ENCODE measurements at regions not wholly inside any gene's neighbourhood (a gene's known extent, or its start where the extent isn't known, plus 50 kb on each side); places are given as distances from the start of the nearest gene placed in this dataset.

DNA sequence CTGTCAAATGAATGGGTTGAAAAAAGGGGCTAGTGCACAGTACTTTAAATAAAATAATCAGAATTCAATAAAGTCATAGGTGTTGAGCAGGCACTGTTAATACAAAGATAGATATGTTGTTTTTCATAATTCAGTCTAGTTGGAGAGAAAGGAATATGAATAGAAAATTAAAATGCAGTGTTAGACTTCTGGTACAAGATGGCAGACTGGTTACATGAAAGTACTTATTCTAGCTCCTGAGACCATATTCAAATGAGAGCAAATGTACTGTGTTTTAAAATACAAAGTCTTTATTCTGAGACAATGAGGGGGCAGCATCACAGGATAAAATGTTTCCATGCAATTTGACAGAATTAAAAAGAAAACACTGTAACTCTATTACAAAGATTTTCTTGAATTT lies 542.1 kb downstream of the COL11A1 start:
- no peak for DNase-seq (ENCODE audit: low spot score)
- H3K9me3 Mint-ChIP-seq (ENCODE audit: unreplicated experiment): no peaks in the 10 kb centered on the region
- no peak overlapping the region for H3K4me3 Mint-ChIP-seq (ENCODE audit: unreplicated experiment)
- no peaks in the 10 kb centered on the region for H3K27me3 Mint-ChIP-seq (ENCODE audit: unreplicated experiment)
- no peaks in the 10 kb centered on the region for H3K4me1 Mint-ChIP-seq (ENCODE audit: unreplicated experiment)
- no peak overlapping the region for H3K27ac Mint-ChIP-seq (ENCODE audit: unreplicated experiment)
- H3K36me3 Mint-ChIP-seq (ENCODE audit: low read depth, unreplicated experiment): no peaks in the 10 kb centered on the region
- TF ChIP-seq, protein P1, sequence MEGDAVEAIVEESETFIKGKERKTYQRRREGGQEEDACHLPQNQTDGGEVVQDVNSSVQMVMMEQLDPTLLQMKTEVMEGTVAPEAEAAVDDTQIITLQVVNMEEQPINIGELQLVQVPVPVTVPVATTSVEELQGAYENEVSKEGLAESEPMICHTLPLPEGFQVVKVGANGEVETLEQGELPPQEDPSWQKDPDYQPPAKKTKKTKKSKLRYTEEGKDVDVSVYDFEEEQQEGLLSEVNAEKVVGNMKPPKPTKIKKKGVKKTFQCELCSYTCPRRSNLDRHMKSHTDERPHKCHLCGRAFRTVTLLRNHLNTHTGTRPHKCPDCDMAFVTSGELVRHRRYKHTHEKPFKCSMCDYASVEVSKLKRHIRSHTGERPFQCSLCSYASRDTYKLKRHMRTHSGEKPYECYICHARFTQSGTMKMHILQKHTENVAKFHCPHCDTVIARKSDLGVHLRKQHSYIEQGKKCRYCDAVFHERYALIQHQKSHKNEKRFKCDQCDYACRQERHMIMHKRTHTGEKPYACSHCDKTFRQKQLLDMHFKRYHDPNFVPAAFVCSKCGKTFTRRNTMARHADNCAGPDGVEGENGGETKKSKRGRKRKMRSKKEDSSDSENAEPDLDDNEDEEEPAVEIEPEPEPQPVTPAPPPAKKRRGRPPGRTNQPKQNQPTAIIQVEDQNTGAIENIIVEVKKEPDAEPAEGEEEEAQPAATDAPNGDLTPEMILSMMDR (IDR thresholded peaks at IDR 0.05; ENCODE audit: unreplicated experiment): no peak

DNA sequence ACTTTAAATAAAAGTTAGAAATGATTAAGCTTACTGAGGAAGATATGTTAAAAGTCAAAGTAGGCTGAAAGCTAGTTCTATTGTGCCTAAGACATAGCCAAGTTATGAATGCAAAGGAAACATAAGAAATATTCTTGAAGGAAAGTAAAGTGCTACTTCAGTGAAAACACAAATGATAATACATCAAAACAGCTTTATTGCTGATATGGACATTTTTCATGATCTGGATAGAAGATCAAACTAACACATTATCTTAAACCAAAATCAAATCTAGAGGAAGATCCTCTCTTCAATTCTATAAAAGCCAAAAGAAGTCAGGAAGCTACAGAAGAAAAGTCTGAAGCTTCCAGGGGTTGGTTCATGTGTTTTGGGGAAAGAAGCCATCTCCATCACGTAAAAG lies 545.9 kb downstream of the COL11A1 start:
- H3K4me1 Mint-ChIP-seq (ENCODE audit: unreplicated experiment): no peaks in the 10 kb centered on the region
- no peaks in the 10 kb centered on the region for H3K36me3 Mint-ChIP-seq (ENCODE audit: low read depth, unreplicated experiment)
- no peaks in the 10 kb centered on the region for H3K9me3 Mint-ChIP-seq (ENCODE audit: unreplicated experiment)
- no peak overlapping the region for H3K4me3 Mint-ChIP-seq (ENCODE audit: unreplicated experiment)
- TF ChIP-seq, protein P1 (IDR thresholded peaks at IDR 0.05; ENCODE audit: unreplicated experiment): no peak
- no peak for DNase-seq (ENCODE audit: low spot score)
- H3K27ac Mint-ChIP-seq (ENCODE audit: unreplicated experiment): no peak overlapping the region
- peaks cover 3% of the 10 kb centered on the region for H3K27me3 Mint-ChIP-seq (ENCODE audit: unreplicated experiment)

DNA sequence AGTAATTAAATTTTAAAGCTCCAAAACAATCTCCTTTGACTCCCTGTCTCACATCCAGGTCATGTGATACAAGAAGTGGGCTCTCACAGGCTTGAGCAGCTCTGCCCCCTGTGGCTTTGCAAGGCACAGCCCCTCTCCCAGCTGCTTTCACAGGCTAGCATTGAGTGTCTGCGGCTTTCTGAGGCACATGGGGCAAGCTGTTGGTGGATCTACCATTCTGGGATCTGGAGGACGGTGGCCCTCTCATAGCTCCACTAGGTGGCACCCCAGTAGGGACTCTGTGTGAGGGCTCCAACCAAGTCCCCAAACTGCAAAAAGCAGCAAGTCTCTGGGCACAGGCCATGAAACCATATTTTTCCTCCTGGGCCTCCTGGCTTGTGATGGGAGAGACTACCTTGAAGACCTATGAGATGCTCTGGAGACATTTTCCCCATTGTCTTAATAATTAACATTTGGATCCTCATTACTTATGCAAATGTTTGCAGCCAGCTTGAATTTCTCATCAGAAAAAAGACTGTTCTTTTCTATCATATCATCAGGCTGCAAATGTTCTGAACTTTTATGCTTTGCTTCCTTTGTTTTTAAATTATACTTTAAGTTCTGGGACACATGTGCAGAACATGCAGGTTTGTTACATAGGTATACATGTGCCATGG lies 554.1 kb upstream of the OLFM3 start:
- TF ChIP-seq, protein P1 (IDR thresholded peaks at IDR 0.05; ENCODE audit: unreplicated experiment): no peak
- Mint-ChIP-seq H3K4me1 (ENCODE audit: unreplicated experiment) (no peaks in the 10 kb centered on the region), H3K9me3 (ENCODE audit: unreplicated experiment) (peaks cover 5% of the 10 kb centered on the region), H3K4me3 (ENCODE audit: unreplicated experiment) (no peak overlapping the region), H3K36me3 (ENCODE audit: low read depth, unreplicated experiment) (no peaks in the 10 kb centered on the region), H3K27ac (ENCODE audit: unreplicated experiment) (no peak overlapping the region), H3K27me3 (ENCODE audit: unreplicated experiment) (peaks cover 4% of the 10 kb centered on the region)
- DNase-seq (ENCODE audit: low spot score): peak; percentile 36

DNA sequence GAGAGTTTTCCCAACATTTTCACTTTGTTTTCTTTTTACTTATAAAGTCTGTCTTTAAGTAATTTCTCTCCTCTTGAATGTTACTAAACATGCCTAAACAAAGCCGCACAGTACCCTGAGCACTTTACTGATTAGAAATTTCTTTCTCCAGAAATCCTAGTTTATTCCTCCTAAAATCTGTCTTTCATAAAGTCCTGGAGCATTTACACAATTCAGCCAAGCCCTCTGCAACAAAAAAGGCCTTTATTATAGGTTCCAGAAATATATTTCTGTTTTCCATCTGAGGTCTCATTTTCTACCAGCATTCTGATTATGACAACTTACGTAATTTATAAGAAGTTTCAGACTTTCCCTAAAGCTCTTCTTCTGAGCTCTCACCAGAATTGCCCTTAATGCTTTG lies 549.5 kb upstream of the OLFM3 start:
- H3K27ac Mint-ChIP-seq (ENCODE audit: unreplicated experiment): no peak overlapping the region
- no peaks in the 10 kb centered on the region for H3K4me1 Mint-ChIP-seq (ENCODE audit: unreplicated experiment)
- DNase-seq (ENCODE audit: low spot score): no peak
- H3K9me3 Mint-ChIP-seq (ENCODE audit: unreplicated experiment): no peaks in the 10 kb centered on the region
- no peak overlapping the region for H3K4me3 Mint-ChIP-seq (ENCODE audit: unreplicated experiment)
- no peaks in the 10 kb centered on the region for H3K27me3 Mint-ChIP-seq (ENCODE audit: unreplicated experiment)
- TF ChIP-seq, protein P1 (IDR thresholded peaks at IDR 0.05; ENCODE audit: unreplicated experiment): no peak
- no peaks in the 10 kb centered on the region for H3K36me3 Mint-ChIP-seq (ENCODE audit: low read depth, unreplicated experiment)

DNA sequence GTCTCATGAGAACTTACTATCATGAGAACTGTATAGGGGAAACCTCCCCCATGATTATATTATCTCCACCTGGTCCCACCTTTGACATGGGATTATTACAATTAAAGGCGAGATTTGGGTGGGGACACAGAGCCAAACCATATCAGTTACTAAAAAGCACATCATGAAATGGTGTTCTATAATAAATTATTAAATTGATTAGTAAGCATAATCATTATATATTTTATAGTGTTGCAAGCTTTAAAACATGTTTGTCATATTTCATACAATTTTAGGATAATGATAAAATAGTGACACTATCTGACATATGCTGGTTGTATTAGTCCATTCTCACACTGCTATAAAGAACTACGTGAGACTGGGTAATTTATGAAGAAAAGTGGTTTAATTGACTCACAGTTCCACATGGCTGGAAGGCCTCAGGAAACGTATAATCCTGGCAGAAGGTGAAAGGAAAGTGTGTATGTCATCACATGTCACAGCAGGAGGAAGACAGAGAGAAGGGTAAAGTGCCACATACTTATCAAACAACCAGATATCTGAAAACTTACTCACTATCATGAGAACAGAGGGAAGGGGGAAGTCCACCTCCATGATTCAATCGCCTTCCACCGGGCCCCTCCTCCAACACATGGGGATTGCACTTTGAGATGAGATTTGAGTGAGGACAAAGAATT lies 539.2 kb upstream of the OLFM3 start:
- H3K27me3 Mint-ChIP-seq (ENCODE audit: unreplicated experiment): no peaks in the 10 kb centered on the region
- H3K36me3 Mint-ChIP-seq (ENCODE audit: low read depth, unreplicated experiment): no peaks in the 10 kb centered on the region
- H3K9me3 Mint-ChIP-seq (ENCODE audit: unreplicated experiment): no peaks in the 10 kb centered on the region
- no peak for DNase-seq (ENCODE audit: low spot score)
- H3K4me3 Mint-ChIP-seq (ENCODE audit: unreplicated experiment): no peak overlapping the region
- no peak overlapping the region for H3K27ac Mint-ChIP-seq (ENCODE audit: unreplicated experiment)
- H3K4me1 Mint-ChIP-seq (ENCODE audit: unreplicated experiment): no peaks in the 10 kb centered on the region
- TF ChIP-seq, protein P1 (IDR thresholded peaks at IDR 0.05; ENCODE audit: unreplicated experiment): no peak

Measured in endothelial cell (in vitro differentiated cells).